Smooth muscle cell (in vitro differentiated cells): ENCODE measurements at regions not wholly inside any gene's neighbourhood (a gene's known extent, or its start where the extent isn't known, plus 50 kb on each side); places are given as distances from the start of the nearest gene placed in this dataset.

Source experiments
- DNase-seq: peaks from one replicate; lab custom pipeline; 2025; ENCODE audit not compliant: unreplicated experiment; lab: John Stamatoyannopoulos, UW
- H2AFZ ChIP-seq: fragments of 200-600 bp; sonication (generic); 2 replicates; pipeline ENCODE4 v1.6.0; 2016; ENCODE audit warnings: antibody characterized with exemption, low read depth, mild to moderate bottlenecking
- H3F3A ChIP-seq: fragments of 200-600 bp; sonication (generic); 2 replicates; pipeline ENCODE4 v1.6.0; 2017; ENCODE audit warnings: antibody characterized with exemption, low read depth
- H3K27ac ChIP-seq: fragments of 200-600 bp; sonication (generic); 2 replicates; pipeline ENCODE4 v1.5.1; 2016; ENCODE audit warnings: low read depth, mild to moderate bottlenecking
- H3K27me3 ChIP-seq: fragments of 200-600 bp; sonication (generic); 2 replicates; pipeline ENCODE4 v1.6.1; 2016; ENCODE audit warnings: low read depth, mild to moderate bottlenecking
- H3K36me3 ChIP-seq: fragments of 200-600 bp; sonication (generic); 2 replicates; pipeline ENCODE4 v1.5.1; 2016; ENCODE audit warnings: low read depth
- H3K4me1 ChIP-seq: fragments of 200-600 bp; sonication (generic); 2 replicates; pipeline ENCODE4 v1.5.1; 2016; ENCODE audit warnings: low read depth
- H3K4me2 ChIP-seq: fragments of 200-600 bp; sonication (generic); 2 replicates; pipeline ENCODE4 v1.6.0; 2016; ENCODE audit warnings: mild to moderate bottlenecking
- H3K4me3 ChIP-seq: fragments of 200-600 bp; sonication (generic); 2 replicates; pipeline ENCODE4 v1.5.1; 2016; ENCODE audit warnings: mild to moderate bottlenecking
- H3K79me2 ChIP-seq: fragments of 200-600 bp; sonication (generic); 2 replicates; pipeline ENCODE4 v1.6.0; 2016; ENCODE audit warnings: low read depth, mild to moderate bottlenecking
- H3K9ac ChIP-seq: fragments of 200-600 bp; sonication (generic); 2 replicates; pipeline ENCODE4 v1.6.0; 2016; ENCODE audit warnings: low read depth
- H3K9me3 ChIP-seq: fragments of 200-600 bp; sonication (generic); replicated peaks from 2 replicates; pipeline ENCODE4 v1.5.1; 2016; ENCODE audit warnings: low read depth
- H4K20me1 ChIP-seq: fragments of 200-600 bp; sonication (generic); 2 replicates; pipeline ENCODE4 v1.6.0; 2016; ENCODE audit warnings: low read depth
- WGBS: methylation state at CpG from one replicate; pipeline ENCODE4 v1.1.7; 2016; ENCODE audit warnings: low lambda C conversion rate; 5-methylcytosine and 5-hydroxymethylcytosine counted together
- TF ChIP-seq, protein P1 (sequence below): fragments of 200-600 bp; sonication (generic); IDR thresholded peaks from 2 replicates; pipeline ENCODE4 v1.5.1; 2017; ENCODE audit warnings: borderline replicate concordance, mild to moderate bottlenecking, antibody characterized with exemption; ENCODE audit not compliant: insufficient read depth, poor library complexity, severe bottlenecking

DNA sequence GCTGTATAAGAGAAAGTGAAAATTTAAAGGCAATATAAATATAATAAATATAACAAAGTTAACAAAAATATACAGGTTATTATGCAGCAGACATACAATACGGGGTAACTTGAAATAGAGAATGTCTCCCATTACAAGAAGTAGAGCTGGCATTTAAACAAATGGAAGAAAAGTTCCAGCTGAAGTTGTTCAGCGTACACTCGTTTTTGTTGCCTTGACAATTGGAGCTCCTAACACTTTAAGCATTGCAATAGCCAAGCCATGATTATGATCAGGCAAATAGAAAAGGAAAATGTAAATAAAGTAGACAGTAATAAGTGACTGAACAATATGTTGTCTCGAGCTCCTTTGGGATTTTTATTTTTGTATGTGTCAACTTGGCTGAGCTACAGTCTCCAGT, 737.8 kb upstream of the CELF2 start:
- no peak overlapping the region for H3K4me2 ChIP-seq
- TF ChIP-seq, protein P1, sequence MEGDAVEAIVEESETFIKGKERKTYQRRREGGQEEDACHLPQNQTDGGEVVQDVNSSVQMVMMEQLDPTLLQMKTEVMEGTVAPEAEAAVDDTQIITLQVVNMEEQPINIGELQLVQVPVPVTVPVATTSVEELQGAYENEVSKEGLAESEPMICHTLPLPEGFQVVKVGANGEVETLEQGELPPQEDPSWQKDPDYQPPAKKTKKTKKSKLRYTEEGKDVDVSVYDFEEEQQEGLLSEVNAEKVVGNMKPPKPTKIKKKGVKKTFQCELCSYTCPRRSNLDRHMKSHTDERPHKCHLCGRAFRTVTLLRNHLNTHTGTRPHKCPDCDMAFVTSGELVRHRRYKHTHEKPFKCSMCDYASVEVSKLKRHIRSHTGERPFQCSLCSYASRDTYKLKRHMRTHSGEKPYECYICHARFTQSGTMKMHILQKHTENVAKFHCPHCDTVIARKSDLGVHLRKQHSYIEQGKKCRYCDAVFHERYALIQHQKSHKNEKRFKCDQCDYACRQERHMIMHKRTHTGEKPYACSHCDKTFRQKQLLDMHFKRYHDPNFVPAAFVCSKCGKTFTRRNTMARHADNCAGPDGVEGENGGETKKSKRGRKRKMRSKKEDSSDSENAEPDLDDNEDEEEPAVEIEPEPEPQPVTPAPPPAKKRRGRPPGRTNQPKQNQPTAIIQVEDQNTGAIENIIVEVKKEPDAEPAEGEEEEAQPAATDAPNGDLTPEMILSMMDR: no peak
- WGBS: 91% methylated on average over 4 of the region's 4 CpGs
- no peaks in the 10 kb centered on the region for H3K79me2 ChIP-seq
- H3K27me3 ChIP-seq: no peaks in the 10 kb centered on the region
- no peaks in the 10 kb centered on the region for H3K36me3 ChIP-seq
- DNase-seq: no peak
- no peaks in the 10 kb centered on the region for H3K9me3 ChIP-seq
- H3K27ac ChIP-seq: no peak overlapping the region
- no peak overlapping the region for H3K9ac ChIP-seq
- H3K4me1 ChIP-seq: no peaks in the 10 kb centered on the region
- no peak overlapping the region for H3K4me3 ChIP-seq
- no peaks in the 10 kb centered on the region for H4K20me1 ChIP-seq
- H3F3A ChIP-seq: no peaks in the 10 kb centered on the region
- H2AFZ ChIP-seq: no peak overlapping the region

DNA sequence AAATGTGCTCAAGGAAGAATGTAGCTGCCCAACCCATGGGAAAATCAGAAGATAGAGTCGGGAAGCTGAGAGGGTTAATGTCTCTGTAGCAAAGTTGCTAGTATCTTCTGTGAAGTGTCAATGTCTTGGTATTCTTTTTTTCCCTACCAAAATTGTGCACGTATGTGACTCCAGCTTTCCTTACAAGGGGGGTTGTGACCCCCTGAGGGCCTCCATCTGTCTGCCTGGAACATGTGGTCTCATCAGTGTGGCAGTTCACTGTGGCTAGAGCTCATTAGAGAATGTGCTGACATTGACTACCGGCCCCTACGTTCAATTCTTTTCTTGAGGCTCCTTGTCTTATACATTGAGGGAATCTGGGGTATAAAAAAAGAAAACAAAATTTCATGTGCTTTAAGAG, 725.2 kb upstream of the CELF2 start:
- Histone ChIP-seq H3K9ac (no peak overlapping the region), H3K36me3 (no peaks in the 10 kb centered on the region), H3F3A (no peaks in the 10 kb centered on the region), H2AFZ (peak overlapping the region; percentile 68), H3K27ac (no peak overlapping the region), H3K4me2 (no peak overlapping the region), H3K4me1 (peaks cover 20% of the 10 kb centered on the region), H3K4me3 (no peak overlapping the region), H4K20me1 (no peaks in the 10 kb centered on the region), H3K79me2 (no peaks in the 10 kb centered on the region), H3K27me3 (no peaks in the 10 kb centered on the region), H3K9me3 (no peaks in the 10 kb centered on the region)
- TF ChIP-seq, protein P1: no peak
- DNase-seq: no peak
- 68% methylated on average over 4 of the region's 4 CpGs for WGBS

DNA sequence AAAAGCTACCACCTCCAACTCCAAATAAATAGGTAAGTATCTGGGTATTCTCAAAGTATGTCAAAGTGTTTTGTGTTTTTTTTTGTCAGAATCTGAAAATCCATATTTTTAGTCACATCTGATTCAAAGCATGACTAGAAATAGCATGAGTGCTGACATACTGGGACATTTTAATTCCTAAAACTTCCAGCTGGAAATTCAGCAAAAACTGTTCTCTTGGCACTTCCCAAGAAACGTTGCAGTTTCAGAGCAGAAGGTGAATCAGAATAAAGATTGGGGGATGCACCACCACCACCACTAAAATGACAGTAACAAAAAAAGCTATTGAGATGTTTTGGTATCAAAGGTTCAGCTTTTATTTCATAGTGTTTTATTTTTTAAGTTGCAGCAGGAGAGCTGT, 724.6 kb upstream of the CELF2 start:
- H3K9me3 ChIP-seq: no peaks in the 10 kb centered on the region
- peak overlapping the region; percentile 68 for H2AFZ ChIP-seq
- H3K4me1 ChIP-seq: peaks cover 20% of the 10 kb centered on the region
- H3K27me3 ChIP-seq: no peaks in the 10 kb centered on the region
- no peak for DNase-seq
- WGBS: 54% methylated on average over 1 of the region's 1 CpG
- TF ChIP-seq, protein P1: no peak
- no peaks in the 10 kb centered on the region for H3F3A ChIP-seq
- no peak overlapping the region for H3K9ac ChIP-seq
- no peak overlapping the region for H3K27ac ChIP-seq
- no peaks in the 10 kb centered on the region for H4K20me1 ChIP-seq
- peak overlapping the region; percentile 41 for H3K4me2 ChIP-seq
- no peak overlapping the region for H3K4me3 ChIP-seq
- H3K36me3 ChIP-seq: no peaks in the 10 kb centered on the region
- H3K79me2 ChIP-seq: no peaks in the 10 kb centered on the region

DNA sequence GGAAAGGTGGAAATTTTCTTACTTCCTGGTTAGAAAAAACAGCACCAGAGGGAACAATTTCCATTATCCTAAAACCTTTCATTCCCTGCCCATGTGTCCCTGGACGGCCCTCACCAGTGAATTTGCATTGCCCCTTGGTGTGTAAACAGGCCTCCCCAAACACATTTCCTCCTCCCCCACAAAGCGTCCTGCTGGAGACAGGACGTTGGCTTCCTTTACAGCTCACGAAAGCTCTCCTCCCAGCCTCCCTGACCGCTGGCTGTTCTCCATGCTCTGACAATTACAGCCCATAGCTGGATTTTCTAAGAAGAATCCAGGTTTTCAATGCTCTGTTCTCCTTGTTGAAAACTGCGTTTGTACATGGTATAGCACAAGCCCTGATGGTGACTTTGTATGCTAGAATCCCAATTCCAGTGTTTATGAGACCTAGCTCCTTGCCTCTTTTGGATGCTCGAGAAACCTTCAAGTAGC, 724.2 kb upstream of the CELF2 start:
- H3F3A ChIP-seq: no peaks in the 10 kb centered on the region
- no peaks in the 10 kb centered on the region for H3K27me3 ChIP-seq
- TF ChIP-seq, protein P1: no peak
- H3K4me2 ChIP-seq: peak overlapping the region; percentile 41
- H2AFZ ChIP-seq: peak overlapping the region; percentile 68
- no peak for DNase-seq
- H3K4me1 ChIP-seq: peaks cover 20% of the 10 kb centered on the region
- no peaks in the 10 kb centered on the region for H4K20me1 ChIP-seq
- H3K9me3 ChIP-seq: no peaks in the 10 kb centered on the region
- no peaks in the 10 kb centered on the region for H3K79me2 ChIP-seq
- no peak overlapping the region for H3K27ac ChIP-seq
- H3K9ac ChIP-seq: no peak overlapping the region
- 32% methylated on average over 7 of the region's 7 CpGs for WGBS
- H3K36me3 ChIP-seq: no peaks in the 10 kb centered on the region
- H3K4me3 ChIP-seq: no peak overlapping the region
